ENCODE measurements at regions not wholly inside any gene's neighbourhood (a gene's known extent, or its start where the extent isn't known, plus 50 kb on each side); places are given as distances from the start of the nearest gene placed in this dataset.

DNA sequence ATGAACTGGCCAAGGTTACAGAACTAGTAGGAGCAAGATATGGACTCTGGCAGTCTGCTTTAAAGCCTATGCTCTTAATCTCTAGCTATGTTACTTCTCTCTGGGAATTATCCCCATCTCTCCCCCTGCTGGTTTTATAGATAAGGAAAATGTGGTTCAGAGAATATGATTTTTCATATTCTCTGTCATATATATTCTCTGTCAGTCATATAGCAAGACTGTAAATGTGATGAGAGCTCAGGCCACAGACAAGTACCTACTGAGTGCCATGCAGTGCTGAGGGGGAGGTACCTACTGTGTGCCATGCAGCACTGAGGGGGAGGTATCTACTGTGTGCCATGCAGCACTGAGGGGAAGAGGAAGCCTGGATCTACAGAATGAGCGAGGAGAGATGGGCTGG lies 220.3 kb upstream of the FGGY start:
- DNase-seq (ENCODE audit: low read depth in 3 of 3, low spot score in 2 of 3) = no peak

- DNase-seq (ENCODE audit: low read depth in 3 of 3, low spot score in 2 of 3) = no peak
Measured at GRCh38 chr1:59077466-59078069, 219.3 kb upstream of the FGGY start.

DNA sequence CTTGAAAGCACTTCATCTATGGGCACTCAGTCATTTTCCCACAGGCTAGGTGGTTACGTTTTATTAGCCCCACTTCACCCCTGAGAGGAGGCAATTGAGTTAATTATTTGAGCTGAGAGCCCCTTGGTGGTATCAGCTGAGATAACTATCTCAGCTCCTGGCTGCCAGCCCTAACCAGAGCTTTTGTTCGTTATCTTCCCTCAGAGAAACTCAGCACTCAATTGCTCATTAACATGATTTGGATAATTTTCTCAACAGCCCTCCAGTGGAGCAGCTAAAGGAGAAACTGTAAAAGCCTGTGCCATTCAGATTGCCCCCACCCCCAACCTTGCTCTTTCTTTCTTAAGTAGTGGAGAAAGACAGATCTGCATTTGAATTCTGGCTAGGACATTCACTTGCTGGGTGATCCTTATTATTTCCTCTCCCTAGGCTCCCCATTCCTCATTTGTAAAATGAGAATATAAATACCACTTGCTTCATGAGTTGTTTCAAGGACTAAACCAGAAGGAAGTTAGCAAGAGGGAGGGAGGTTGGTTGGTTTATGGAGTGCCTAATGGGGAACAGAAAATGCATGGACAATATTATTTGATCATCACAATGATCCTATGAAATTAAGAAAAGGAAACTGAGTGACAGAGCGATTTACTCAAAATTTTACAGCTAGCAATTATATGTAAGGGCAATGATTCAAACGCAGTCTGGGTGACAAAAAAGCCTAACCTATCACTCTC lies 218.7 kb upstream of the FGGY start:
- no peak for DNase-seq (ENCODE audit: low read depth in 3 of 3, low spot score in 2 of 3)

GRCh38 chr1:59078866-59079265 lies 218.0 kb upstream of the FGGY start:
- no peak for DNase-seq (ENCODE audit: low read depth in 3 of 3, low spot score in 2 of 3)

DNA sequence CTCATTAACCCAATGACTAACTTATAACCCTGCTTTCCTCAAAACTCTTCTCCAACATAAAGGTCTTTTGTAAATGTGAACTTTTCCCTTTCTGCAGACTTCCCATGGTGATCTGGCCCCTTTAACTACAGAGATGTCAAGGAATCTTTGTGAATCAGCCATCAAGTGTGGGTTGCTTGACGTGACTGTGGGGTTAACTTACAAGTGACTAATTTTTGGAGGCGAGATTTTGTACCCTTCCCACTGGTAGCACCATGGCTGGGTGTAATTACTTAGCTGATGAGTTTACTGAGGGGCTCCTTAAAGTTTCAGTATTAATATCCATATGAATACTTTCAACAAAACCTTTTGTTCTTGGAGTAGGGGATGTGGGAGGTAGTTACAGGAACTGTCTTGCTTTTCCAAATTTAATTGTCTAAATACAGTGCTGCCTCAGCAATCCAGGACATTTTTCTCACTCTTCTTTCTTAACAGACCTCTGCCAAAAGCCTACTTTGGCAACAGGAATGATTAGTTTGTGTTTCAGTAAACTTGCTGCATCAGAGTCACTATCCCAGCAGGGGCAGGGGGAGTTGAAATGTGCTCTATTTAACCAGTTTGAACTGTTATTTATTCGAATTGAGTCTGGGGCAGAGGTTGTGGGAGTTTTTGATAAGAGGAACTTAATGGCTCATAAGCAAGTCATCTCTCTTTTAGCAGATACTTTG lies 217.3 kb upstream of the FGGY start:
- no peak for DNase-seq (ENCODE audit: low read depth in 3 of 3, low spot score in 2 of 3)

DNA sequence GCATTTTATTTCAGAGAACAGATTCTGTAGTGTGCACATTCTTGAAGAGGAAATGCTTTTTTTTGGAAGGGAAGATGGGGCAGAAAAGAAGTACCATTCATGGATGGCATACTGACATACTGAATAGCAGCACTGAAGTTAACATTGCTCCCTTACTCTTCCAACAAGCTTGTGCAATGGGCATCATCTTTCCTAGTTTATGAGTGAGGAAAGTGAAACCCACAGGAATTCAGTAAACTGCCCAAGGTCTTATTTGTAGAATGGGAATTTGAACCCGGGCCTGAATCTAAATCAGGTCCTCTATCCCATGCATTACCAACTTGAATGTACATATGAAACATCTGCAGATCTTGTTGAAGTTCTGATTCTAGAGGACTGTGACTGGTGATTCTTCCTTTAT lies 215.7 kb upstream of the FGGY start:
- no peak for DNase-seq (ENCODE audit: low read depth in 3 of 3, low spot score in 2 of 3)

- no peak for DNase-seq (ENCODE audit: low read depth in 3 of 3, low spot score in 2 of 3)
Measured at GRCh38 chr1:59081795-59082194, 215.1 kb upstream of the FGGY start.

DNA sequence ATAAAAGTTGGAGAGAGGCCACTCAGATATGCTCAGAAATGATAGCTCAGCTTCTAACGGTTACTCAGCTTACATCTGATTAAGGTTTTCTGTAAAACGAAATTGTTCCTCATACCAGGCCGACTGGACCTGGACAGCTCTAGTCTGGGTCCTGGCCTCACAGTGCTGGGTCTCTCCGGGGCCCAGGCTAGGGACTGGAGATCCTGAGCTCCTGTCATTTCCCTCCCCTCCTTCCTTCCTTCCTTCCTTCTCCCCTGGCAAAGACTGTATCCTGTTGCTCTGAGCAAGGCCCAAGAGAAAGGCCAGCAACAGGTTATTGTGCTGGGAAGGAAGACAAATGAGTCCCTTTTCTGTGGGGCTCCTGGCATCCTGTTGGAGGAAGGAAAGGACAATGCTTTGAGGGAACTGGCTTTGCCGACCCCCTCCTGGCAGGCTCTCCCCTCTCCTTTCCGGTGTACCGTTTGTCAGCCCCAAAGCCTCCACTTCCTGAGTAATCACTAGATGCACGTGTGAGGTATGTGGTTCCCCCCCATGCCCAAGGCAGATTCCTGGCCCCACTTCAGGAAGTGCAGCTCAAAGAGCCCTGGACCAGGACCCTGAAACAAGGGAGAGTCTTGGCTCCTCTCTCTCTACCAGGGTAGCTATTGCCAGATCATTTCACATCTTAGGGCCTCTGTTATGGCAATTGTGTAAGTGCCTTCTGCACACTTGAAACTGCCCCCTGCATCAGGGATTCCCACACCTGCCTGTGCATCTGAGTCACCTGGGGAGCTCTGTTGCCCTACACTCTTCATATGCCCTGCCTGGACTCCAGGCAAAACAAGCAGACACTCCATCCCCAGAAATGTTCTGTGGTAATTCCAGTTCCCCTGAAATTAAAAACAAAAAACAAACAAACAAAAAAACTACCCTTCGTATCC lies 212.7 kb upstream of the FGGY start:
- no peak for DNase-seq (ENCODE audit: low read depth in 3 of 3, low spot score in 2 of 3)

- no peak for DNase-seq (ENCODE audit: low read depth in 3 of 3, low spot score in 2 of 3)
Measured at GRCh38 chr1:59085101-59085500, 211.8 kb upstream of the FGGY start.

DNA sequence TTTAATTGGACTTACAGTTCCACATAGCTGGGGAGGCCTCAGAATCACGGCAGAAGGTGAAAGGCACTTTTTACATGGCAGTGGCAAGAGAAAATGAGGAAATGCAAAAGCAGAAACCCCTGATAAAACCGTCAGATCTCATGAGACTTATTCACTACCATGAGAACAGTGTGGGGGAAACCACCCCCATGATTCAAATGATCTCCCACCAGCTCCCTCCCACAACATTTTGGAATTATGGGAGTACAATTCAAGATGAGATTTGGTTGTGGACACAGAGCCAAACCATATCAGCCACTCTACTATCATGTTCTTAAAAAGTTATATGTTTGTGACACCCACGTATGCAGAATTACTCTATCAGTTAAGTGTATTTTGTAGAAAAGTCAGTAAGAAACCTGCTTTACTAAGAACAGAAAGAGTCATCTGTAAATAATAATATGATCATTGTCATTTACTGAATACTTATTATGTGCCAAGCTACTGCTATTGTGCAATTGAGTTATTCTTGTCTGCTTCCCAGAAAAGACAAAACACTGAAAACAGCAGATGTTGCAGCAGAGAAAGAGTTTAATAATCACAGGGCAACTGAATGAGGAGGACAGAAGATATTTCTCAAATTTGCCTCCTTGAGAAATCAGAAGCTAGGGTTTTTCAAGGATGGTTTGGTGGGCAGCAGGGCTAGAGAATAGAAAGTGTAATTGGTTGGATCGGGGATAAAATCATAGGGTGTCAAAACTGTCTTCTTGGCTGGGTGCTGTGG lies 207.7 kb upstream of the FGGY start:
- no peak for DNase-seq (ENCODE audit: low read depth in 3 of 3, low spot score in 2 of 3)

- DNase-seq (ENCODE audit: low read depth in 3 of 3, low spot score in 2 of 3) = no peak
Measured at GRCh38 chr1:59089922-59090457, 206.9 kb upstream of the FGGY start.

DNA sequence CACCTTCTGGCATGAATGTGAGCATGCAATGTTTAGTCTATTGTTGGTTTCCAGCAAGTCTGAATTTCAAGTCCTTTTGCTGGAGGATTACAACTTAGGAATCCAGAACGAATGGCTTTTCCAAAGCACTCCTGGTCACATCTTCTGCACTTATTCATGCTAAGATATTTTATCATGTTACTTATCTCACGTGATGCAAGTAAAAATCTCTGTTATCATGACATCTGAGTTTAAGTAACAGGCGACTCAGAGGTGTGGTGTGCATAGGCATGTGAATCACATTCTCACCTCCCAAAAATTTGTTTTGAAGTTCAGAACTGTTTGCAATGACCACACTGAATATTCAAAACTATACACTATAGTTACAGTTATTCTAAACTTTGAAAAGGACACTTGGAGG lies 204.8 kb upstream of the FGGY start:
- no peak for DNase-seq (ENCODE audit: low read depth in 3 of 3, low spot score in 2 of 3)

DNA sequence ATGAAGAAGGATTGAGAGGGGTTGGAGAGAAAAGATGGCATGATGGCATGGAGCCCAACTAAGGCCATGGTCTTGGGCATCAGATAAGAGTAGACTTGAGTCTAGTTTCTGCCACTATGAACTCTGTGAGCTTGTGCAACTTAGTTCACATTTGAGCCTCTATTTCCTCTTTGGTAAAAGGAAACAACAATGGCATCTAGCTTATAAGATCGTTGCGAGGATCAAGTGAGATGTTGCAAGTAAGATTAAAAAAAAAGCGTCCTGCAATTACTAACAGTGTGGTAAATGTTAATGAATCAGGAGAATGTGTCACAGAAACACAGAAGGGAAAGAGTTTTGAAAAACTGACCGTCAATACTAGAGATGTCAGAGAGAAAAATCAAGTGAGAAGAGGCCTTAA lies 202.9 kb upstream of the FGGY start:
- DNase-seq (ENCODE audit: low read depth in 3 of 3, low spot score in 2 of 3) = no peak

GRCh38 chr1:59096501-59096900 lies 200.4 kb upstream of the FGGY start:
- DNase-seq (ENCODE audit: low read depth in 3 of 3, low spot score in 2 of 3) = no peak

- DNase-seq (ENCODE audit: low read depth in 3 of 3, low spot score in 2 of 3) = no peak
Measured at GRCh38 chr1:59098655-59099054, 198.2 kb upstream of the FGGY start.

- DNase-seq (ENCODE audit: low read depth in 3 of 3, low spot score in 2 of 3) = no peak
Measured at GRCh38 chr1:59100708-59101374, 196.1 kb upstream of the FGGY start.

GRCh38 chr1:59101518-59101917 lies 195.4 kb upstream of the FGGY start:
- no peak for DNase-seq (ENCODE audit: low read depth in 3 of 3, low spot score in 2 of 3)

GRCh38 chr1:59103457-59103856 lies 193.4 kb upstream of the FGGY start:
- no peak for DNase-seq (ENCODE audit: low read depth in 3 of 3, low spot score in 2 of 3)

GRCh38 chr1:59104191-59104760 lies 192.6 kb upstream of the FGGY start:
- no peak for DNase-seq (ENCODE audit: low read depth in 3 of 3, low spot score in 2 of 3)
